GM19452 (cell line): ENCODE measurements at regions not wholly inside any gene's neighbourhood (a gene's known extent, or its start where the extent isn't known, plus 50 kb on each side); places are given as distances from the start of the nearest gene placed in this dataset.

Experiments
- ATAC-seq: cut with Tn5 transposase; IDR thresholded peaks from one replicate; pipeline ENCODE4 v1.9.1; 2021; ENCODE audit not compliant: unreplicated experiment

GRCh38 chr5:4855036-4855435, 285.1 kb upstream of the ADAMTS16 start:
- no peak for ATAC-seq

GRCh38 chr5:4855880-4856279, 284.2 kb upstream of the ADAMTS16 start:
- ATAC-seq = no peak

- no peak for ATAC-seq
Measured at GRCh38 chr5:4857761-4858160, 282.4 kb upstream of the ADAMTS16 start.

GRCh38 chr5:4859500-4860235, 280.5 kb upstream of the ADAMTS16 start:
- ATAC-seq = no peak

- ATAC-seq = no peak
Measured at GRCh38 chr5:4860631-4861030, 279.5 kb upstream of the ADAMTS16 start.

GRCh38 chr5:4862500-4862899, 277.6 kb upstream of the ADAMTS16 start:
- ATAC-seq = no peak

GRCh38 chr5:4866131-4866659, 273.9 kb upstream of the ADAMTS16 start:
- no peak for ATAC-seq

- ATAC-seq = no peak
Measured at GRCh38 chr5:4866817-4867216, 273.3 kb upstream of the ADAMTS16 start.

GRCh38 chr5:4868140-4868735, 271.9 kb upstream of the ADAMTS16 start:
- no peak for ATAC-seq

- ATAC-seq = no peak
Measured at GRCh38 chr5:4873652-4874051, 266.5 kb upstream of the ADAMTS16 start.

- ATAC-seq = no peak
Measured at GRCh38 chr5:4874097-4874496, 266.0 kb upstream of the ADAMTS16 start.

- ATAC-seq = no peak
Measured at GRCh38 chr5:4875942-4876341, 264.2 kb upstream of the ADAMTS16 start.

GRCh38 chr5:4876804-4877203, 263.3 kb upstream of the ADAMTS16 start:
- no peak for ATAC-seq

GRCh38 chr5:4877579-4877978, 262.6 kb upstream of the ADAMTS16 start:
- ATAC-seq = no peak

- no peak for ATAC-seq
Measured at GRCh38 chr5:4879075-4879474, 261.1 kb upstream of the ADAMTS16 start.

GRCh38 chr5:4879693-4880303, 260.3 kb upstream of the ADAMTS16 start:
- ATAC-seq = peak; percentile 90

- no peak for ATAC-seq
Measured at GRCh38 chr5:4880304-4880741, 259.8 kb upstream of the ADAMTS16 start.

GRCh38 chr5:4881366-4882002, 258.6 kb upstream of the ADAMTS16 start:
- no peak for ATAC-seq

- ATAC-seq = no peak
Measured at GRCh38 chr5:4882186-4882585, 257.9 kb upstream of the ADAMTS16 start.

GRCh38 chr5:4883360-4883759, 256.8 kb upstream of the ADAMTS16 start:
- ATAC-seq = no peak

- ATAC-seq = no peak
Measured at GRCh38 chr5:4893063-4893744, 246.9 kb upstream of the ADAMTS16 start.
